GM23248 (cell line): ENCODE measurements at regions not wholly inside any gene's neighbourhood (a gene's known extent, or its start where the extent isn't known, plus 50 kb on each side); places are given as distances from the start of the nearest gene placed in this dataset.

Experiments
- EZH2 ChIP-seq: fragments of 200-600 bp; sonication (generic); IDR thresholded peaks from 2 replicates; pipeline ENCODE4 v1.6.1; 2018; ENCODE audit warnings: antibody characterized with exemption, mild to moderate bottlenecking; ENCODE audit not compliant: insufficient read depth, poor library complexity, severe bottlenecking
- EZH2phosphoT487 ChIP-seq: fragments of 200-600 bp; sonication (generic); IDR thresholded peaks from 2 replicates; pipeline ENCODE4 v1.6.1; 2018; ENCODE audit warnings: antibody characterized with exemption, moderate library complexity, mild to moderate bottlenecking, low read depth; ENCODE audit not compliant: insufficient read depth

DNA sequence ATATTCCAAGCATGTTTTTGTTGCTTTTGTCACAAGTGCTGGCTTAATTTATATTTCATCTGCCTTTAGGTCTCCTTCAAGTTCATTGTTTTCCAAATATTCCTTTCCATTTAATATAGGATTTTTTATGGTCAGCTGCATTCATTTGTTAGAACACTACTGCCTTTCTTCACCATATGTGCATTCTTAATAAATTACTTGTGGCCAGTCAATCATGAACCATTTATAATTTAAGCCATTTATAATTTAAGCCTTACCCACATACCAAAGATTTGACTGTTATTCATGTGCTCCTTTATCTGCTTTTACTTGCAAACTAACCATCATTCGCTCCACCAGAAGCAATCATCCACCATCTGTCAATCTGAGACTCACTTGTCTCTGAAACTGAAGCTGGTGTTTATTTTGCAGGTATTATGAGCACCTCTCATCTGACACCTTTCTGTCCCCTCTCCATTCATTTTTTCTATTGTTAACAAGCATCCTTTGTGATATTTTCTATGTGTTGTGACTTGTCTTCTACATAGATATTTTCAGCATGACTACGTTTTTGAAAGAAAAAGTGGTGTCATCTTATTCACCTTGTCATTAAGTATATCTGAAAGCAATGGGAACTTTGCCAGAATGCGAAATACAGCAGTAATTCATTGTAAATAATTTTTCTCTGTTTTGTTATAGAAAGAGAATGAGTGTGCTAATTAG, 786.8 kb downstream of the KCNJ3 start:
- TF ChIP-seq EZH2phosphoT487 = no peak
- no peak for TF ChIP-seq EZH2
